ENCODE measurements at regions not wholly inside any gene's neighbourhood (a gene's known extent, or its start where the extent isn't known, plus 50 kb on each side); places are given as distances from the start of the nearest gene placed in this dataset.

DNA sequence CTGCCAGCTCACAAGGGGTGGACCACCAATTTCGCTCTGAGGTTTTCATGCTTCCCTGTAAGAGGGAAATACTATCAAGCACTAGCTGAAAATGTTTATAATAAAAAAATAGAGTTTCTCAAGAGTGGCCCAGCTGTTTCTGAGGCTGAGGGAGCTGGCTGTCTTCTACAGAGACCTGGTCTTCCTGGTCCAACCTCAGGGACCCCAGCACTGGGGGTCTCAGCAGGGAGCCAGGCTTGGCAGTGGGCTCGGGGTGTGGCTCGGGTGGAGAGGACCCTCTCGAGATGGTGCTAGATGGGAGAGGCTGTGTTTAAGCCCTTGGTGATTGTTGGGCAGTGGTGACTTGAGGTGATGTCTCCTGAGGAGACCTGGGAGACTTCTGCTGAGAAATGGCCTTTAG, 87.3 kb upstream of the SHH start:
- Histone ChIP-seq H3K27ac (ENCODE audit: low read depth, low read length) (no peak overlapping the region), H3K4me3 (ENCODE audit: low read length) (no peak overlapping the region), H3K4me2 (ENCODE audit: low read length) (no peak overlapping the region), H3F3A (ENCODE audit: control insufficient read depth, insufficient read depth) (no peaks in the 10 kb centered on the region), H4K20me1 (ENCODE audit: control insufficient read depth, insufficient read depth, low read depth, low read length) (no peaks in the 10 kb centered on the region), H3K36me3 (ENCODE audit: control insufficient read depth, low read length) (no peaks in the 10 kb centered on the region), H3K9me2 (replicated peaks; ENCODE audit: control insufficient read depth, low read length) (no peaks in the 10 kb centered on the region), H3K27me3 (ENCODE audit: control insufficient read depth, low read length) (no peaks in the 10 kb centered on the region), H3K9me3 (ENCODE audit: control insufficient read depth, insufficient read depth, low read length) (0 out of 2 replicates have a peak, but pooled peaks cover 3% of the 10 kb centered on the region), H3K79me2 (ENCODE audit: control insufficient read depth, low read length) (no peaks in the 10 kb centered on the region), H3K4me1 (ENCODE audit: control insufficient read depth, low read length) (no peaks in the 10 kb centered on the region)
- TF ChIP-seq EZH2phosphoT487 (IDR thresholded peaks at IDR 0.05; ENCODE audit: borderline replicate concordance, low read length), result no peak
- TF ChIP-seq, protein P1, sequence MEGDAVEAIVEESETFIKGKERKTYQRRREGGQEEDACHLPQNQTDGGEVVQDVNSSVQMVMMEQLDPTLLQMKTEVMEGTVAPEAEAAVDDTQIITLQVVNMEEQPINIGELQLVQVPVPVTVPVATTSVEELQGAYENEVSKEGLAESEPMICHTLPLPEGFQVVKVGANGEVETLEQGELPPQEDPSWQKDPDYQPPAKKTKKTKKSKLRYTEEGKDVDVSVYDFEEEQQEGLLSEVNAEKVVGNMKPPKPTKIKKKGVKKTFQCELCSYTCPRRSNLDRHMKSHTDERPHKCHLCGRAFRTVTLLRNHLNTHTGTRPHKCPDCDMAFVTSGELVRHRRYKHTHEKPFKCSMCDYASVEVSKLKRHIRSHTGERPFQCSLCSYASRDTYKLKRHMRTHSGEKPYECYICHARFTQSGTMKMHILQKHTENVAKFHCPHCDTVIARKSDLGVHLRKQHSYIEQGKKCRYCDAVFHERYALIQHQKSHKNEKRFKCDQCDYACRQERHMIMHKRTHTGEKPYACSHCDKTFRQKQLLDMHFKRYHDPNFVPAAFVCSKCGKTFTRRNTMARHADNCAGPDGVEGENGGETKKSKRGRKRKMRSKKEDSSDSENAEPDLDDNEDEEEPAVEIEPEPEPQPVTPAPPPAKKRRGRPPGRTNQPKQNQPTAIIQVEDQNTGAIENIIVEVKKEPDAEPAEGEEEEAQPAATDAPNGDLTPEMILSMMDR (IDR thresholded peaks at IDR 0.05; ENCODE audit: low read depth, low read length, poor library complexity, severe bottlenecking), result no peak

DNA sequence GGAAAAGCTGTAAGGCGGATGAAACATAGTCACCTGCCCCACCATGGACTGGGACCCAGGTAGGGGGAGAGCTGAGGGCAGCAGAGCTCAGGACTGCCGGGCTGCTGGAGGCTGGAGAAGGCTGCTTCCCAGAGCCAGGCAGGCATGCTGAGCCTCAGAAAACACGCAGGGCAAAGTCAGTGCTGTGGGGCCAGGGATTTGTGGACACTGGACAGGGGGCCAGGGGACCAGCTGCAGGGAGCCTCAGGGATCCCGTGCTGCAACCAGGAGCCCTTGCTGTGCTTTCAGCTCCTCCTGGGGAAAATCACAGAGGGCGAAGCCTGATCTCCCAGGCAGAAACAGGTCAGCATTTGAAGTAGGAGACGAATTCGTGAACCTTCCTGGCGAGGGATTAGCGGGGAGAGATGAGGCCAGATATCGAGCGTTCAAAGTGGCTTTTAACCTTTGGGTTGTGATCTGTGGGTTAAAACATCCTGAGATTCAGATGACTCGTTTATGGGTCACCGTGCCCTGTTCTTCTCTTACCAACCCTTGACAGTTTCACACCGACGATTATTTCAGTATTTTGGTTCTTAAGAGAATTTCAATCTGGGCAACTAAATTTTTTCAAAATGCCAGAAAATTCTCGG, 85.6 kb upstream of the SHH start:
- Histone ChIP-seq H3K79me2 (ENCODE audit: control insufficient read depth, low read length) (no peaks in the 10 kb centered on the region), H3K27ac (ENCODE audit: low read depth, low read length) (no peak overlapping the region), H4K20me1 (ENCODE audit: control insufficient read depth, insufficient read depth, low read depth, low read length) (no peaks in the 10 kb centered on the region), H3K27me3 (ENCODE audit: control insufficient read depth, low read length) (no peaks in the 10 kb centered on the region), H3F3A (ENCODE audit: control insufficient read depth, insufficient read depth) (no peaks in the 10 kb centered on the region), H3K9me2 (replicated peaks; ENCODE audit: control insufficient read depth, low read length) (no peaks in the 10 kb centered on the region), H3K4me1 (ENCODE audit: control insufficient read depth, low read length) (no peaks in the 10 kb centered on the region), H3K4me3 (ENCODE audit: low read length) (no peak overlapping the region), H3K36me3 (ENCODE audit: control insufficient read depth, low read length) (no peaks in the 10 kb centered on the region), H3K4me2 (ENCODE audit: low read length) (no peak overlapping the region), H3K9me3 (ENCODE audit: control insufficient read depth, insufficient read depth, low read length) (0 out of 2 replicates have a peak, but pooled peaks cover 3% of the 10 kb centered on the region)
- TF ChIP-seq, protein P1 (IDR thresholded peaks at IDR 0.05; ENCODE audit: low read depth, low read length, poor library complexity, severe bottlenecking), result no peak
- TF ChIP-seq EZH2phosphoT487 (IDR thresholded peaks at IDR 0.05; ENCODE audit: borderline replicate concordance, low read length), result no peak

DNA sequence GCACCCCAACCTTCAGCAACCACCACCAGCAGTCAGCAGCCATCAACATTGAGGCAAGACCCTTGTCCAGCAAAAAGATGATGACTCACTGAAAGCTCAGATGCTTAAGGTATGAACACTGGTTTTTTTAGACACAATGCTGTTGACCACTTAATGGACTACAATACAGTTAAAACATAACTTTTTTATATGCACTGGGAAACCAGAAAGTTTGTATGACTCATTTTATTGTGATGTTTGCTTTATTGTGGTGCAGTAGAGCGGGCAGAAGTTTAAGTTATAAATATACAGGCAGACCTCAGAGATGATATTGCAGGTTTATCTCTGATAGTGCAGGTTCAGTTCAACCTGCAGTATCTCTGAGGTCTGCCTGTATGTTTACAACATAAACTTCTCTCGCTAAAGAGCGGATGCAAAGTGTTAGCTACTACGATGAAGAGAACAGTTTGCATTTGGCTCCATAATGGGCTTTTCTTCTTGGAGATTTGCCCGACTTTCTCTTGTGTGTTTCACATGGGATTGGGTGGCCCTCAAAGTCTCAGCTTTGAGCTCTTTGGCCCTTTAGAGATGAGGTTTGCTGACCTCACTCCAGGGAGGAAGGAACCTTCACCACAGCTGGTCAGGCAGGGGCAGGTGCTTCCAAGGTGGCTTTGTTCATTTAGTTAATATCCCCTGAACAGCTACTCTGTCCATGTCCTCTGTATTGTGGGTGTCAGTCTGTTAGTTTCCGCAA, 84.4 kb upstream of the SHH start:
- Histone ChIP-seq H3F3A (ENCODE audit: control insufficient read depth, insufficient read depth) (no peaks in the 10 kb centered on the region), H3K4me1 (ENCODE audit: control insufficient read depth, low read length) (no peaks in the 10 kb centered on the region), H4K20me1 (ENCODE audit: control insufficient read depth, insufficient read depth, low read depth, low read length) (no peaks in the 10 kb centered on the region), H3K27ac (ENCODE audit: low read depth, low read length) (no peak overlapping the region), H3K9me2 (replicated peaks; ENCODE audit: control insufficient read depth, low read length) (no peaks in the 10 kb centered on the region), H3K79me2 (ENCODE audit: control insufficient read depth, low read length) (no peaks in the 10 kb centered on the region), H3K4me3 (ENCODE audit: low read length) (no peak overlapping the region), H3K4me2 (ENCODE audit: low read length) (no peak overlapping the region), H3K36me3 (ENCODE audit: control insufficient read depth, low read length) (no peaks in the 10 kb centered on the region), H3K27me3 (ENCODE audit: control insufficient read depth, low read length) (no peaks in the 10 kb centered on the region), H3K9me3 (ENCODE audit: control insufficient read depth, insufficient read depth, low read length) (peaks cover 8% of the 10 kb centered on the region; the same call in 1 of the 2 replicates)
- no peak for TF ChIP-seq EZH2phosphoT487 (IDR thresholded peaks at IDR 0.05; ENCODE audit: borderline replicate concordance, low read length)
- TF ChIP-seq, protein P1 (IDR thresholded peaks at IDR 0.05; ENCODE audit: low read depth, low read length, poor library complexity, severe bottlenecking), result no peak

Data from DOHH2 (cell line).